T-helper 2 cell (primary cell): ENCODE measurements at regions not wholly inside any gene's neighbourhood (a gene's known extent, or its start where the extent isn't known, plus 50 kb on each side); places are given as distances from the start of the nearest gene placed in this dataset.

Experiments used
- DNase-seq, 5 experiments: peaks; one replicate each; pipeline versions ENCODE4 v3.0.0 to v3.0.0-alpha.2; 2012 to 2022

DNA sequence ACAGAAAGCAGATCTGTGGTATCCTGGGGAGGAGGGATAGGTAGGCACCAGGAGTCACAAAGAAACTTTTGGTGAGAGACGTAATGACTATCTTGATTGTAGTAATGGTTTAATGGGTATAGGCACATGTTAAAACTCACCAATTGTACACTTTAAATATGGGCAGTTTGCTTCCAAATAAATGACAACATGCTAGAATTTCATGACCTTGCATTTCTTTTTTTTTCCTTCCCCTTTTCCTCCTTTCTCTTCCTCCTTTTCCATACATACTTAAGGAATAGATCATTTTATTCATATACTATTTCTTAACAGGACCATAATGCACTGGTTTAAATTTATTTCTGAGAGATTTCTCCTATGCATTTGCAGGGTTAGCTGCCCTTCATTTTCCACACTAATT is 341.8 kb downstream of the TMEM182 start:
- DNase-seq: no peak

DNA sequence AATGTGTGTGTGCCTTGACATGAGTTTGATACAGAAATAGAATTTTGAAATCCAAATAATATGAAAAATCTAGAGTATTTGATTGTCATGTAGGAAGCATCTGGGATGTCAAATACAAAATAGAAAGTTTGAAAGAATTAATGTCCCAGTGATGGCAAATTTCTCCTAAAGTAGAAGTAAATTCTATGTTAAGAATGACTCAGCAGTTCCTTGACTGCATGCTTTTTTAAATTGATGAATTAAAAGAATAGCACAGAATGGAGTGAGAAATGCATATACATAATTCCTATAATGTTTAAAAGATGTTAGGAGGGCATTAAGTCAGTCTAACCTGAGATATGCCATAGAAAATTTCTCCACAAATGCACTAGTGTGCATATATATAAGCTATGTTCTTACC is 357.5 kb downstream of the TMEM182 start:
- DNase-seq: no peak

DNA sequence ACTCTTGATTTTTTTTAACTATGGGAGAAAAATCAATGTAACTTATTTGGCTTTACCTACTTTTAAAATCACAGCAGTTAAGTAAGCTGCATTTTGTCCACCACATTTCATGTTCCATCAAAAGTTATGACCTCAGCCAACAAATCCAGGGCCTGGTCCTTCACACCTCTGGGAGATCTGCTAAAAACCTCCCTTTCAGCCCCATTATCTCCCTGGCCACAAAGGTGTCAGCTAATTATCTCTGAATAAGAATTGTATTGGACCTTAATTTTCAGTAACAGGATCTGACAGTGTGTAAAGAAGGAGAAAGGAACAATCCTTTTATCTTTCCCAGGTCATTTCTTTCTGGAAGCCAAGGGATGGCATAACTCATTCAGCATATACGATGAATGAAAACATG is 359.3 kb downstream of the TMEM182 start:
- DNase-seq: no peak

DNA sequence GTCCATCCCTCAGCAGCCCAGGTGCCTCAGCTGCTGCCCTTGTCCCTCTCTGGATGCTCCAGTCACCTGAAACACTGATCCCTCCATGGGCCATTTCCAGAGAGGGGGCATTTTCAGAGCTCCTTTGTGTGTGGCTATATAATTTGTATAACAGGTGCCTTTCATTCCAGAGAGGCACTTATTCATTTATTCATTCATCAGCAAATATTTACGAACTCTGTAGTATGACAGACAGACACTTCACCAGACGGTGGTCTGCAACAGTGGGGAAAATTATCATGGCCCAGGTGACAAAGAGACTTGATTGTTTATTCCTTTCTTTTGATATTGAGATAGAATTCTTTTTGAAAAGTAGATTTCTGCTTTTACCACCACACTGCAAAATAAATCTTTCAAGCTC is 361.7 kb downstream of the TMEM182 start:
- DNase-seq: no peak

DNA sequence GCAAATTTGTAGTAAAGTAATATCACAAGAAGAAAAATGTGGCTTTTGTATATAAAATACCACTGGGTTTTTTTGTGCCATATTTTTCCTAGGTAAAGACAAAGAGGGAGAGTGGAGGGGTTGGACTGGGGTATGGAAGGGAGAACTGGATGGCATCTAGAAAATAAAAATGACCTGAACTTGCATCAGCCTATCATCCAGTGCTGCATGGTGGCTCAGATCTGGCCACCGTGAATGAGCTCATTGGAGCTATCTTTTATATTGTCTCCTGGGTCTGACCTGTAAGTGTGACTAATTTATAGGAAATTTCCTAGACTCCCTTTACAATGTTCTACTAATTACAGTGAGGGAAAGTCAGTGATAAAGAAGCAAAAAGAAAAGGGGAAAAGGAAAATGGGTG is 369.0 kb downstream of the TMEM182 start:
- no peak for DNase-seq

DNA sequence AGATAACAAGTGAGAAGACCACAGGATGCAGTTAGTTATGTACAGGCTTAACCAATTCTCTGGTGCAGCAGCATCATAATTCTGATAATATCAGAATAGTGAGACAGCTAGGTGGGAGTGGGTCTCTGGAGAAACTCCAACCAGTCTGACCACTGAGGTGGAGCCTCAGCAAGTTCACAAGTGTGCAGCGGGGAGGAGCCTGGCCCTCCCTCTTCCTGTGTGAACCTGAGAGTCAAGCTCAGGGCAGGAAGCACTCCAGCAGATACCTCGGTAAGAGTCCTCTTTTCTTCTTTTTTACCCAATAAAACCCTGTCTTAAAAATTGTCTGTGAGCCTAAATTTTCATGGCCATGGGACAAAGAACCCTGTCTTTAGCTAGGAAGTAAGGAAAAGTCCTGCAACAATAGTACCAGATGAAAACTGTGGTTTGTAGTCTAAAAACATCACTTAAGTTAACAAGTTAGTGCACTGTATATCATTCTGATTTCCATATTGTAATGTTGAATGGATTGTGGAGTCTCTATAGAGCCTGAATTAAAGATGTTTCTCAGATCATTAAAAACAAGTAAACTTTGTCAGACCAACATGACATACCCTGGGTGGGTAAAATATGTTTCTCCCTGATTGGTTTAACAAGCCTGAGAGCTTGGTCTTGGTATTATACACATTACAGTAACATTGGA is 370.8 kb downstream of the TMEM182 start:
- DNase-seq: peak in 1 of 5 experiments; percentile 13

DNA sequence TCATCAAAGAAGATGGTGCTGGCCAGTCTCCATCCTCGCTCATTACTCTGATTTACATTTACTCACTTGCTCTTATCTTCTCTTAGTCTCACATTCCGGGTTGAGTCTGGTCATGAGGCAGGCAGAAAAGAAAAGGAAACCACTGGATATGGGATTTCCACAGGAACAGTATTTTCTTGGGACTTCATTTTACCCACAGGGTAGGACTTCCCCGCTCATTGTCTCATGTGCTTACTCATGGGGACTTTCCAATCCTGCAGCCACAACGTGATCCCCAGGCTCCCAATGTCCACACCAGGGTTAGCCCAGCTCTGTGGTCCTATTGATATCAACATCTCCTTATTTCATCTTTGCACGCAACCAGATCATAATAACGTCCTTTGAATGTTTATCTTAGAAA is 373.8 kb downstream of the TMEM182 start:
- DNase-seq: no peak

DNA sequence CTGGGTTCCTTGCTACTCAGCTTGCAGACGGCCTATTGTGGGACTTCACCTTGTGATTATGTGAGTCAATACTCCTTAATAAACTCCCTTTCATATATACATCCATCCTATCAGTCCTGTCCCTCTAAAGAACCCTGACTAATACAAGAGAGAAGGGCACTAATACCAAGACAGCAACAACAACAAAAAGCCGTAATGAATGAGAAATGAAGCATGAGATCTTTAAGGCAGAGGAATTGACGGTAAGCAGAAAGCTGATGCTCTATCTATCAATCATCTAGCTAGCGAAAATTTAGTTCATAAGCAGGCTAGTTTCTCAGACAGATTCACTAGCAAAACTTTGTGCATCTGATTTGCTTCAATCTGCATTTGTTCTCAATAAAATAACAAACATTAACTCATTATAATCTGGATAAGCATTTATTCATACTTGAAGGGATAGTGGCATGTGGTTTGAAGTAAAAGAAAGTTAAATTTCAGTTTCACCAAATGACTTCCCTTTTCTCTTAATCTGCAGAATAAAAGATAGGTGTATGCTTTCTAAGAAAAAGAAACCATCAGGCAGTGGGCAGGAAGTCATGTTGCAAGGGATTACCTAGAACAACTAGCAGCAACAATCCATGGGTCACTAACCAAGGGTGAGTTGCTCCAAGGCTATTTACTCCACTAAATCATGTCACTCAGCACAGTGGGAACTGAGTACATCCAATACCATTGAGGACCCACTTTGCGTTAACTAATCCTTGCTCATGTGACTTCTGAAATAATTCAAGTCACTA is 376.5 kb downstream of the TMEM182 start:
- DNase-seq: no peak

DNA sequence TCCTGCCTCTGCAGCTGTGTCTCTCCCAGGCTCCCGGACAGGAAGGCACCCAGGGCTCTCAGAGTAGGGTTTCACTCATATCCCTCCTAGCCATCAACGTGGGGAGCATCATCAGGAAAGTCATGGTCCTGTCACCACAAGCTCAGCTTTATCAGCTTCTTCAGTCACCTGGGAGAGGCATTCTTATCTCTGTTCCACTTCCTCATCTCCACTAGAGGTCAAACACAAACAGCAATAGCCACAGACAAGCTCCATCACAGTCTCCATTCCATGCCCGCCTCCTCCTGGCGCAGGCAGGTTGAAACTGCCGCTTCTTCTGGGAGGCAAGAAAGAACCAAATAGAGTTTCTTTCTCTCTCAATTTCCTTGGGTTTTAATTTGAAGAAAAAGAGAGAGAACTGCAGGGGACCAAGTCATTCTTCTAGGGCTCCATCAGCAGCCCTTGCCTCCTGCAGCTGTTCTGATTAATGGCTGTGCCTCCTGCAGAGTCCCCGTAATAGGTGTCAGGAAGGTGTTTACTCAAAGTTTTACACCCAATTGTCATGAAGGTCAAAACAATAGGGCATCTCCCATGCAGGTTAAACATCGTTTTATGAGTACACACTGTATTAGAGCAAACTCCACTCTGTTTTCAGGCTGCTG is 377.9 kb downstream of the TMEM182 start:
- DNase-seq: no peak

DNA sequence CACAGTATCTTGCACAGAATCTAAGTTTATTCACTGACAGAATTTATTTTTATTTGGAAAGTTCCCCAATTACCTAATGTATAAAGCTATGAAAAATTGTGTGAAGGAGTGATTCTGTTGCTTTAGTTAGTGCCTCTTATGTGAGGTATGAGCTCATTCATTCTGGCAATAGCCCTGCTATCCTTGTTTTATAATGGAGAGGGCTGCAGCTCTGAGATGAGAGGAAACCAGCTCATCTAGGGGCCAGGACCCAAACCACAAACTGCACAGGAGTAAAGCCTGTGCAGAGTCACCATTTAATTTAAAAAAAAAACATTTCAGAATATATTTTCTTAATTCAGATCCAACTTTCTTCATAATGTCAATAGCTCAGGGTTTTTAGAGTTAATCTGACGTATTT is 383.0 kb downstream of the TMEM182 start:
- DNase-seq: no peak

DNA sequence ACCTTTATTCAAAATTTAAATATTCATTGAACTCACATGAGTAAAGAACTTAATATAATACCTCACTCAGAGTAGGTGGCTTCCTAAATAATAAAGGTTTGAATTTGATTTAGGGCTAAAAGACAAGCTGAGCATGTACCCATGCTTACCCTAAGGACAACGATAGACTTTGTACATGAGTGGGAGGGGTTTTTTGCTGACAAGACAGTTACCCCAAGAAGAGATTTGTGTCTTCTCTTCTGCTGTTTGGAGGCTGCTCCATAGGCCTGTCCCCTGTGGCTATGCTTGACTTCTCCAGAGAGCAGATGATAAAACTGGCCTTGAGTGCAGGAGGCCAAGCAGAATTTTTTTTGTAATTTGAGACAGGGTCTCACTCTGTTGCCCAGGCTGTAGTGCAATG is 383.9 kb downstream of the TMEM182 start:
- no peak for DNase-seq

DNA sequence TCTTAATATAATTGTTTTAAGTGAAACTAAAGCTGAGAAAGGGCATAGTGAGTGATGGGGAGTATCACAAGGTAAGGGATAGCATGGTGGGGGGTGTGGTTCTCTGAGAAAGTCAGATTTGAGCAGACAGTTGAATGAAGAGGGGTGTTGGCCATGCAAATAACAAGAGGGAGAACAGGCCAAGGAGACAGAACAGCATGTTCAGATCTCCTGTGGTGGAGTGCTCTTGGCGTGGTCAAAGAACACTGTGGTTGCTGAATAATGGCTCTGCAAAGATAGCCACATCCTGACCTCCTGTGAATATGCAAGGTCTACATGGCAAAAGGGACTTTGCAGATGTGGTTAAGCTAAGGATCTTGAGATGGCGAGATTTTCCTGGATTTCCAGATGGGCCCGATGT is 389.2 kb downstream of the TMEM182 start:
- no peak for DNase-seq

DNA sequence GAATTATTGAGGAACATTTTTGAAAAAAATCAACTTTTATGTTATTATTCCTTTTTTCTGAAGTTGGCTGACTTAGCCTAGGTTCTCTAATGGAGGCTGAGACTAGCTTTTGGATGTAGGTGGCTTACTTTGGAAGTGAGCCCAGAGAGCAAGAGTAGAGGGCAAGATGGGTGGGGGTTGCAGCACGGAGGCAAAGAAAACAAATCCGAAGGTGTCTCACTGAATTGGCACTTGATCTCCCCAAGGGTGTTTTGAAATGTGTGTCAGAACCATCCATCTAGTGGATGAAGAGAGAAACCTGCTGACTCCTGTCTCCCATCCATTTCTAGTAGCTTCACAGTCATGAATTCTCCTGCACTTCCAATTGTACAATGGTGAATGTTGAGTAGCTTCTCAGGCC is 390.7 kb downstream of the TMEM182 start:
- no peak for DNase-seq

DNA sequence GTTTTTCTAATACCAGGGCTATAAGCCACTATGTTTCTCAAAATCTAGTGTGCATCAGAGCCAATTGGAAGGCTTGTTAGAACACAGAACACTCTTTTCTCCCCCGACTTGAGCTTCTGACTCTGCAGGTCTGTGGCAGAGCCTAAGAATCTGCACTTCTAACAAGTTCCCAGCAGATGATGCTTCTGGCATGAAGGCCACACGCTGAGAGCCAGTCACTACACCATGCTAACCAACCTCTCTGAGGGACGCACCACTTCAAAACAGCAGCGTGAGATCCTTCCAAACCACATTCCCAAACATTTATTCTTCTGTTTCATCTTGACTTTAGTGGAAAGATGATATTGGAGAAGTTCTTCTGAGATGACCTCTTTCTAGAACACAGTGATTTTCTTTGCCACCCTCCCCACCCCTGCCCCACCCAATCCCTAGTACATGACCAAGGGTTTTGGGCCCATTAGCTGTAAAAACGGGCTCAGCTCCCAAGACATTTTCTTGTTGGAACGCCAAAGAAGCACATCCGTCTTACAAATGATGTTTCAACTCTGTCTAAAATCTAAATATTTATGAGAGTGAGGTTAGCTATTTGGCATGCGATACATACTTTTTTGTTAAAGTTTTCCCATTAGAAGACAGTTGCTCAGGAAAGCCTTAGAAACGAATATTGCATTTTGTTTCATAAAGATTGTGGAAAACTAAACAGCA is 391.9 kb downstream of the TMEM182 start:
- no peak for DNase-seq

DNA sequence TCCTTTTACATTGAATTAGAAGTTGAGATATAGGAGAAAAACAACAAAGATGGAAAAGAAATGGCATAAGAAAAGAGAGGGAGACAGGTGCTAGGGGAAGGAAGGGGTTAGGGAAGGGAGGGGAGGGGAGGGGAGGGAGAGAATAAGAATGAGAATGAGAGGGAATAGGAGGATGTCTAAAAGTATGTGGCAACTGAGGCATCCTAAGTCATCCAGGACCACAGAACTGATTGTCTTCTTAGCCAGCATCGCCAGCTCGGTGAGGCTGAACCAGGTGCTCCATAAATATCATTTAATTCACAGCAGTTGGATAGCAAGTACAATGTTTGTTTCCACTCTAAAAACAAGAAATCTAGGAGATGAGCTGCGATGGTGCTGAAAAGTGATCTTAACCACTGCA is 393.5 kb downstream of the TMEM182 start:
- DNase-seq: no peak

DNA sequence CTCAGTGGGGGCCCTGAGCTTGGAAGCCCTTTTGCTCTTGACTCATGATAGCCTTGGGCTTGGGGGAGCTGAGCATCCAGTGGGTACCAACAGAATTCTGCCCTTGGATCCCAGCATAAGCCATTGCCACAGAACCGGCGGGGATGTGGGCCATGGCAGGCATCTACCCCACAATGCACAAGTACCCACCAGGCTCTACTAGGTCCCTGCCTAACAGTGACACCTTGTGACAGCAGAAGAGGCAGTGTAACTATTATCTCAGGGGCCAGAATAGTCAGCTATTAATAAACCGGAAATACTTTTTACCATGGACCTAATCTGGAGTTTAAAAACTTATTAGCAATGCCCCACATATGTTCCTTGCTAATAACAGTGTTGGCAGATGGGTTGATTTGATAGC is 397.2 kb downstream of the TMEM182 start:
- no peak for DNase-seq

DNA sequence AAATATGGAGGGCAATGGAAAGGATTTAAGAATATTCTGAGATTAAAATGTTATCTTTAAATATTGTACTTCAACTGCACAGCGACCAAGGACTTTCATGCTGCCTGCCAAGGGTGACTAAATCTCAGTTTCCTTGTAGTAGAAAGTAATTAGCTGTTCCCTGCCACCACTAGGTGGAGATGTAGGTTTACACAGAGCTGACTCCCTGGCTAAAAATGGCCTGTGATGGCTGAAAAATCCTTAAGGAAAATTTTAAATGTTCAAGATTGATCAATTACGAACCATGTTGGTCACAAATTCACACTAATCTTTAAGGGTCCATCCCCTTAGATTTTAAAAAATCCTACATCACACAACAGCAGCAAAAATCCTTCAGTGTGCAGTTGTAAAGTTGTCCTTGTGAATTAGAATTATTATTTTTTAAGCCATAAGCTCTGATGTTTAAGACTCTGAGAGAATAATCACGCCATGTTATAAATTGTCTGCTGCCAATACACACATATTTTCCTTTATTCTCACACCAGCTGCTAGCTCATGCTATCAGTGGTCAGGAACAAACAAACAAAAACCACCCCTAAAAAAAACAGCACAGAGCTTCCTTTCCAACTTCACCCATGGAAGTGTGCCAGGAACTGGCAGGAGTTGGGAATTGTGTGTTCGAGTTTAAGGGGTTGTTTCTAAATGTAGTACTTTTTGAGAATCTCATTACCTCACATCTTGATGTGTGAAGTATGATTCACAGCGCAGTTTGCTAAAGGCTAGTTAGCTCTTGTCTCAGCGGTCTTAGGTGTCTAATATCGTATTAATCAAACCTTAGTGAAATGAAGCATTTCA is 399.8 kb downstream of the TMEM182 start:
- DNase-seq: peak in 1 of 5 experiments; percentile 3

DNA sequence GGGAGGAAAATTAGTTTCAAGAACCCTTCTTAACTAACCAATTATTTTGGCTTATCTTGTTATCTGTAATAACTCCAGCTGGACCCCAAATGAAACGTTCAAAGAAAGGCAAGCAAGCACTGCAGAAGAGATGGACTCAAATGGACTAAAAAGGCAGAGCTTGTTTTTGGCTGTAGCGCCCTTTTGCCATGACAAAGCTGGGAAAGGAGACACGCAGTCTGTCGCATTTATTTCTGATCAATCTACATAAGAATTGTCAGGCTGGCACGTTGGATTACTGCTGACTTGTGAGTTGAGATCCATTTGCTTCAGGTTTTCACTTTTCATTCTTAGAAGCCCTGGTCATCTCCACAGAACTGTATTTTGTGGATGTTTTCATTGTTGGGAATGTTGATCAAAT is 402.9 kb downstream of the TMEM182 start:
- no peak for DNase-seq

DNA sequence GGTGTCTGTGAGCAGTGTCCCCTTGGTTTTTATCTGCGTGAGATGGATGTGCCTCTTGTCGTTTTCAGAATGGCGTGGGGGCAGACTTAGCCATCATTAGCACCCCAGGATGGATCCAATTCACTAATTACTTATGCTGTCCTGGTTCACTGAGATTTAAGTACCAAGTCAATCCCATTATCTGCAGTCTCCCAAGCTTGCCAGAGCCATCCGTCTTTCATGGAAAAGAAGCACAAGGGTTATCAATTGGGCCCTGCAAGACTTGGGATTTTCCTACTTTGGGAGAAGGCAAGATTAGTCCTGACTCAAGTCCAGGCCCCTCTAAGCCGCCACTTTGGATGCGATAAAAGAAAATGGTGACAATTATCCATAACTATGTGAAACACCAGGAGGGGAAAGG is 404.0 kb downstream of the TMEM182 start:
- DNase-seq: no peak

DNA sequence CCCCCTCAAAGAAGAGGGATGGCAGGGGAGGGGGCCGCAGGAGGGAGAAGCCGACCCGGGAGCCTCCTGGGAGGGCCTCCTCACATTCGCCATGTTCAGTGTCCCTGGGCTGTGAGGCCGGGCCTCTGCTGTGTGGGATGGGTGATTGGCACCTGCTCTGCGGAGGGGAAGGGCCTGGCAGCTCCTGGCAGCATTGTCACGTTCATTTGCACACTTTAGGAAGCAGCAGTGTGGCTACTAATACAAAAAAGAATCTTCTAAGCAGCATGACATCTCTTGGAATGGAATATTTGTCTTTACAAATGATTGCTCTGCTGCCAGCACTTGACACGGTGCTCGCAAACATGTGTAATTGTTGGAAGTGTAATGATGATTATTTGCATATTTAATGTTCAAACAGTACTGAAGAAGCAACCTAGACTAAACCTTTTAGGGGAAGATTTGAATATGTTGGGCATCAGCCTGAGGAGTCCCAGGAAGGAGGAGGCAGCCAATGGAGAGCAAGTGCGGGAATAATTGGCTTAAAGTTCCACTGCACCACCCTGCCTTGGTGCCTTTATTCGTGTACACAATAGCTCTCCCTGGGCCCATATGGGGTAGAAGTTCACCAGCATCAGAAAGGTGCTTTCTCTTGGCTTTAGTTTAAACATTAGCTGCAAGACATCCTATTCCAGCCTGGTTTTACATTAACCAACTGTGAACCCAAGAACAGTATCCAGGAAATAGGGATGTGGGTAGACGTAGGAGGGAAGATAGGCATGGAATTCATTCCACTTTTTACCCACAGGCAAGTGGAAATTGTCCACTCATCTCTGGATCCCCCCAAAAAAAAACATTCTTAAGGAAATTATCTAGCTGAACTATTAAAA is 404.9 kb downstream of the TMEM182 start:
- DNase-seq: no peak

DNA sequence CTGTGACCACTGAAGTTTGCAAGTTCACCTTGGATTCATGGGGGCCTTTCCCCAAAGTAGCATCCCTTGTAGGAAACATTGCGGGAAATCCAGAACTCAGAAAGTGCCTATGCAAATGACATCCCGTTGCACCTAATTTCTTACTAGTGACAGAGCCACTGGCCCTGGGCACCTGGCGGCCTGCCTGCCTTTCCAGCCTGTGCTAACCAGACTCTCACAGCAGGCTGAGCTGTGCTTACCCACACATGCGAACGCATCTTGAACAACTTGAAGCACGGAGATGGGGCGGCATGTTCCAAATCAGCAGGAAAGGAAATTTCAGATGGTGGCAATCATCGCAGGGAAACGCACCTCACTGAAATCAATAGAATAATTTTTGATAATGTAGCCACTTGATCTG is 405.8 kb downstream of the TMEM182 start:
- DNase-seq: no peak

DNA sequence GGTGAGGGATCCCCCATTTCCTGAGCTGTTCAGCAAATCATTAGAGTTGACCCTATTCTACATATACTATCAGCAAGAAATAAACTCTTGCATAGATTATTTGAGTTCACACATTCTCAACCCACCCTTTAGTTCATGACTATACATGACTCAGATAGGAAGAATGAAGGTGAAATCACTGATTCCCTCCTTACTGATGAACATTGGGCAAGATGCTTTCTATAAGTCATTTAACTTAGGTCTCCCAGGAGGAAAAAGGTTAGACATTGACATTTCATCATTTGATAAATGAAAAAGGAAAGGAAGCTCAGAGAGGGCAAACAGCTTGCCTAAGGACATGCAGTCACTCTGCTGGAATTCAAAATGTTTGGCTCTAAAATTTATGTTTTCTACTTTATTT is 408.0 kb downstream of the TMEM182 start:
- DNase-seq: no peak
